Coronary artery (tissue), 2 donors: ENCODE measurements at regions not wholly inside any gene's neighbourhood (a gene's known extent, or its start where the extent isn't known, plus 50 kb on each side); places are given as distances from the start of the nearest gene placed in this dataset.
"Not testable (repeated sequence)": the region's sequence is repeated elsewhere in the genome, so short reads cannot be mapped to it uniquely, and the experiment has no call there.

Experiments used
- DNase-seq: peaks from one replicate; pipeline ENCODE4 v3.0.0-alpha.2; 2017; ENCODE audit warnings: low spot score
- H3K27ac ChIP-seq, 2 donors: fragments of 200-600 bp; sonication (generic); one replicate each; pipeline ENCODE4 v1.5.1; 2016 to 2019
- H3K4me3 ChIP-seq: fragments of 200-600 bp; sonication (generic); 2 replicates; pipeline ENCODE4 v1.5.1; 2016; ENCODE audit warnings: mild to moderate bottlenecking, moderate library complexity
- TF ChIP-seq, protein P1 (sequence below): fragments of 200-600 bp; sonication (generic); IDR thresholded peaks from one replicate; pipeline ENCODE4 v1.5.1; 2019; ENCODE audit warnings: antibody characterized with exemption

DNA sequence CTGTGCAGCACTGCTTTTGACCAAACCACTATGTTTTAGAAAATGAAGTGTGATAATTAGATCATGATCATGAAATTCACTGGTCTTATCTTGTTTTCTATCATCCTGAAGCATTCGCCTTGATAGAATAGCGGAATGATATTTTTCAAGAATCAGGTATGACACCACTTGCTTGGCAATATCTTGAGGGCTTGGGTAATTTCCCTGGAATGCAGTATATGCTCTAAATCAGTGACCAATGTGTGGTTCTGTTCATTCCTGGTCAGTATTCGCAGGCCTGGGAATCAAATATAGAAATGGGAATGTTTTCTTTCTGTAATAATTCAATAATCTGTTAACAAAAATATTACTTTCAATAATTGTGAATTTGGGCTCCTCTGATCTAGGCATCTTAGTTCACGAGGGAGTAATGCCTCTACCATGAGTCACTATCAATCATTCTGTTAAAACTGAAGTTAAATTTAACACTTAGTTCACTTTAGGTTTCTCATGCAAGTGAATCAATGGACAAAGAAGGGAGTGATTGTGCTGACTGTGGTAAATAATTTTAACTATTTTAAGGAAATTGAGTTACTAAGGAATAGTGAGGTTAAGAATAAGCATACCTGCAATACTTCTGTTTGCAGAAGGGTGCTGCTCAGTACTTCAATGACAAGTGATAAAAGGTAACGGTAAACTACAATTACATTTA, 137.9 kb downstream of the PCDH20 start:
- no peak for DNase-seq
- Histone ChIP-seq H3K27ac (no peak overlapping the region), H3K4me3 (no peak overlapping the region)
- TF ChIP-seq, protein P1, sequence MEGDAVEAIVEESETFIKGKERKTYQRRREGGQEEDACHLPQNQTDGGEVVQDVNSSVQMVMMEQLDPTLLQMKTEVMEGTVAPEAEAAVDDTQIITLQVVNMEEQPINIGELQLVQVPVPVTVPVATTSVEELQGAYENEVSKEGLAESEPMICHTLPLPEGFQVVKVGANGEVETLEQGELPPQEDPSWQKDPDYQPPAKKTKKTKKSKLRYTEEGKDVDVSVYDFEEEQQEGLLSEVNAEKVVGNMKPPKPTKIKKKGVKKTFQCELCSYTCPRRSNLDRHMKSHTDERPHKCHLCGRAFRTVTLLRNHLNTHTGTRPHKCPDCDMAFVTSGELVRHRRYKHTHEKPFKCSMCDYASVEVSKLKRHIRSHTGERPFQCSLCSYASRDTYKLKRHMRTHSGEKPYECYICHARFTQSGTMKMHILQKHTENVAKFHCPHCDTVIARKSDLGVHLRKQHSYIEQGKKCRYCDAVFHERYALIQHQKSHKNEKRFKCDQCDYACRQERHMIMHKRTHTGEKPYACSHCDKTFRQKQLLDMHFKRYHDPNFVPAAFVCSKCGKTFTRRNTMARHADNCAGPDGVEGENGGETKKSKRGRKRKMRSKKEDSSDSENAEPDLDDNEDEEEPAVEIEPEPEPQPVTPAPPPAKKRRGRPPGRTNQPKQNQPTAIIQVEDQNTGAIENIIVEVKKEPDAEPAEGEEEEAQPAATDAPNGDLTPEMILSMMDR = no peak

DNA sequence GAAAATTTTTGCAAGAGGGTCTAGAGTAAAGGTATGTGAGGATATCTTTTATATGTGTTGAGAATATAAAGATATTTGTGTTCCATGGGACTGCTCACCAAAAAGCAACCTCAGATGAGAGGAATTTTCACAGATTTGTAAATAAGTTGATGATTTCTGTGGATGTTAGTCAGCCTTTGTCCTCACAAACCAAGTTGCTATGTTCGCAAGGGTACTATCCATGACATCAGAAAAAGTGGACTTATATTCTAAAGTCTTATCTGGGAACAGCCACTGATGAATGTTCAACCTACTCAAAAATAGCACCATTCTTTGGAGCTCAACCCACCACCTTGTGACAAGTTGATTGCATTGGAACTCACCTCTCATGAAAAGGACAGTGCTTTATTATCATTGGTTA, 138.6 kb downstream of the PCDH20 start:
- no peak for DNase-seq
- TF ChIP-seq, protein P1 = no peak
- Histone ChIP-seq H3K27ac (no peak overlapping the region), H3K4me3 (no peak overlapping the region)

DNA sequence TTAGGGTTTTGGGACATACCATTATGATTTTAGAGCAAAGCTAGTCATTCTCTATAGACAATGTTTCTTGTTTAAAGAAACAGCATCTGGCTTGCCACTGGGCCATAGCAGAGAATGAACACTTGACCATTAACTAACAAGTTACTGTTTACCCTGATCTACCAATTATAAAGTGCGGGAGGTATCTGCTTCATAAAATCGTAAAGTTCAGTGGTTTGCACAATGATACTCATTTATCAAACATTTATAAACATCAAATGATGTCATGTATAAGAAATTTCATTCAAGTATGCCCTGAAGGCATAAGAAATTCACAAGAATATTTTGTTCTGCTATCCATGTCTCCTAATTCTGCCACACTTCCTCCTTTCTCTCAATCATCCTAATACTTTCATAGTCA, 139.2 kb downstream of the PCDH20 start:
- no peak for DNase-seq
- TF ChIP-seq, protein P1 = no peak
- Histone ChIP-seq H3K4me3 (no peak overlapping the region), H3K27ac (no peak overlapping the region)

- H3K27ac ChIP-seq = no peak overlapping the region
- no peak for DNase-seq
- TF ChIP-seq, protein P1 = no peak
- H3K4me3 ChIP-seq = no peak overlapping the region
These were observed 139.9 kb downstream of the PCDH20 start for GRCh38 chr13:61275736-61276135.

DNA sequence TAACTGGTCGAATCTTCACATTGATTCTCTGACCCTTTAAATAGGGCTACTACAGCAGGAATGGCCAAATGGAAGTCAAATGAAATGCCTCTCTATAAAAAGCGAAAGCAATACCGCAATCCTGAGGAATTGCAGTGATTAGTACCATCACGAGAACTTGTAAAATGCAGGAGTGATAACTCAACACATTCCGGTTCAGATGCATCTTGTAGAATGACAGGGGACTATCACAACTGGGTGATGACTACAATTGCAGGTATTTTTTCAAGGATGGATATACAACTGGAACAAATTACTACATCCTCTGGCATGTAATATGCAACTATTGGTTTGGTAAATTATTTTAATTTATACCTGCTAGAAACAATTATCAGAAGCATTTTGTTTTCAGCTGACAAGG, 140.4 kb downstream of the PCDH20 start:
- TF ChIP-seq, protein P1 = no peak
- DNase-seq = no peak
- Histone ChIP-seq H3K4me3 (no peak overlapping the region), H3K27ac (no peak overlapping the region)

GRCh38 chr13:61266896-61267295, 148.8 kb downstream of the PCDH20 start:
- DNase-seq, H3K4me3 ChIP-seq, H3K27ac ChIP-seq: not testable (repeated sequence)

DNA sequence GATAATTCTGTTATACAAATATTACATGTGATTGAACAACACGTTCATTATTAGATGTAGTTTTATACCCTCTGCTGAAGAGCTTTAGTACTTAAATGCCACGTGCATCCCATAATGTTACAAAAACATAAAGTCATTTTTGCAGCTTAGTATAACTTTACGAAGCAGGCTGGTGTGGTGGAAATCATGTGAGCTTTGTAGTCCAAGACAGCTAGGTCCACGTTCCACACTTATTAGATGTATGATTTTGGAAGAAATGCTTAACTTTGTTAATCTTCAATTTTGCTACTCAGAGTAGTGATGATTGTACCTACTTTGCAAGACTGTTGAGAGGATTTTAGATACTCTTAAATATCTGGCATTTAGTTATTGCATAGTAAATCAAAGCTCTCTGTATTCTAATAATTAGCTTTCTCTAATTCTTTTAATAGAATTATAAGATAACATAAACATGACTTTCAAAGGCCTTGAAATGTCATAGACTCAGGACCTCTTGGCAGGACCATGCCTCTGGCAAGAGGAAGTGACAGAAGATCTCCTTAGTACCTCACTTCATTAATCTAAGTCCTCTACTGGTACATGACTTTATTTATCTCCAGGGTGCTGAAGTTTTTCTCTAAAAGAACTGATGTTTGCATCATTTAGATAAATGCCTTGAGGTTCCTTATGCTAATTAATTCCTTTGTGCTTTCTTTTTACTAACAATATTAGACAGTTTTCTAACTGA, 153.7 kb downstream of the PCDH20 start:
- TF ChIP-seq, protein P1 = no peak
- H3K4me3 ChIP-seq = no peak overlapping the region
- no peak for DNase-seq

More for the DNA sequence above, 153.7 kb downstream of the PCDH20 start:
- no peak overlapping the region for H3K27ac ChIP-seq
